ENCODE measurements at regions not wholly inside any gene's neighbourhood (a gene's known extent, or its start where the extent isn't known, plus 50 kb on each side); places are given as distances from the start of the nearest gene placed in this dataset.

- TF ChIP-seq, protein P1, sequence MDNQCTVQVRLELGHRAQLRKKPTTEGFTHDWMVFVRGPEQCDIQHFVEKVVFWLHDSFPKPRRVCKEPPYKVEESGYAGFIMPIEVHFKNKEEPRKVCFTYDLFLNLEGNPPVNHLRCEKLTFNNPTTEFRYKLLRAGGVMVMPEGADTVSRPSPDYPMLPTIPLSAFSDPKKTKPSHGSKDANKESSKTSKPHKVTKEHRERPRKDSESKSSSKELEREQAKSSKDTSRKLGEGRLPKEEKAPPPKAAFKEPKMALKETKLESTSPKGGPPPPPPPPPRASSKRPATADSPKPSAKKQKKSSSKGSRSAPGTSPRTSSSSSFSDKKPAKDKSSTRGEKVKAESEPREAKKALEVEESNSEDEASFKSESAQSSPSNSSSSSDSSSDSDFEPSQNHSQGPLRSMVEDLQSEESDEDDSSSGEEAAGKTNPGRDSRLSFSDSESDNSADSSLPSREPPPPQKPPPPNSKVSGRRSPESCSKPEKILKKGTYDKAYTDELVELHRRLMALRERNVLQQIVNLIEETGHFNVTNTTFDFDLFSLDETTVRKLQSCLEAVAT (IDR thresholded peaks at IDR 0.05), result 0 out of 2 replicates have a peak, but pooled peaks have one; percentile 20
- TF ChIP-seq, protein P2, sequence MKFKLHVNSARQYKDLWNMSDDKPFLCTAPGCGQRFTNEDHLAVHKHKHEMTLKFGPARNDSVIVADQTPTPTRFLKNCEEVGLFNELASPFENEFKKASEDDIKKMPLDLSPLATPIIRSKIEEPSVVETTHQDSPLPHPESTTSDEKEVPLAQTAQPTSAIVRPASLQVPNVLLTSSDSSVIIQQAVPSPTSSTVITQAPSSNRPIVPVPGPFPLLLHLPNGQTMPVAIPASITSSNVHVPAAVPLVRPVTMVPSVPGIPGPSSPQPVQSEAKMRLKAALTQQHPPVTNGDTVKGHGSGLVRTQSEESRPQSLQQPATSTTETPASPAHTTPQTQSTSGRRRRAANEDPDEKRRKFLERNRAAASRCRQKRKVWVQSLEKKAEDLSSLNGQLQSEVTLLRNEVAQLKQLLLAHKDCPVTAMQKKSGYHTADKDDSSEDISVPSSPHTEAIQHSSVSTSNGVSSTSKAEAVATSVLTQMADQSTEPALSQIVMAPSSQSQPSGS (IDR thresholded peaks at IDR 0.05; ENCODE audit: low read length), result peak; percentile 74
- TF ChIP-seq NFIC (IDR thresholded peaks at IDR 0.05; ENCODE audit: low read depth, low read length) (peak; percentile 90), MYB (IDR thresholded peaks at IDR 0.05; ENCODE audit: borderline replicate concordance, low read depth, low read length) (no peak), NR2C1 (IDR thresholded peaks at IDR 0.05) (no peak), RBBP5 (conservative IDR thresholded peaks at IDR 0.05) (no peak), JUNB (IDR thresholded peaks at IDR 0.05) (peak; percentile 97), IRF4 (IDR thresholded peaks at IDR 0.05; ENCODE audit: low read depth, low read length) (peak; percentile 75; the same call in 1 of the 2 replicates), BCL11A (IDR thresholded peaks at IDR 0.05; ENCODE audit: low read depth, low read length) (0 out of 2 replicates have a peak, but pooled peaks have one; percentile 13), IKZF1 (conservative IDR thresholded peaks at IDR 0.05) (peak; percentile 30; the same call in 1 of the 2 replicates), JUND (IDR thresholded peaks at IDR 0.05; ENCODE audit: low read depth, low read length) (peak; percentile 82), RB1 (IDR thresholded peaks at IDR 0.05; ENCODE audit: borderline replicate concordance) (no peak), IKZF2 (IDR thresholded peaks at IDR 0.05) (peak; percentile 89 to 90), EP300 (IDR thresholded peaks at IDR 0.05; ENCODE audit: borderline replicate concordance in 1 of 2, control insufficient read depth in 1 of 2, low read depth in 2 of 2, low read length in 2 of 2) (peak; percentile 46 to 82; a peak in 3 of 4 replicates), E4F1 (IDR thresholded peaks at IDR 0.05; ENCODE audit: borderline replicate concordance, partially characterized antibody) (no peak), CEBPB (IDR thresholded peaks at IDR 0.05; ENCODE audit: borderline replicate concordance in 1 of 2, low read depth in 2 of 2, low read length in 2 of 2) (peak in 1 of 2 experiments; percentile 19; a peak in 1 of 4 replicates), SKIL (IDR thresholded peaks at IDR 0.05; ENCODE audit: low read depth, poor library complexity, severe bottlenecking) (peak; percentile 78), ATF7 (IDR thresholded peaks at IDR 0.05; ENCODE audit: low read depth) (peak; percentile 68; the same call in 1 of the 2 replicates), ZNF217 (IDR thresholded peaks at IDR 0.05) (peak; percentile 72; the same call in 1 of the 2 replicates), RFX5 (IDR thresholded peaks at IDR 0.05; ENCODE audit: low read depth, low read length) (no peak), MEF2A (IDR thresholded peaks at IDR 0.05; ENCODE audit: insufficient read depth, low read depth, low read length) (peak; percentile 80), SPI1 (IDR thresholded peaks at IDR 0.05; ENCODE audit: borderline replicate concordance, insufficient read depth, low read depth, low read length) (peak; percentile 68)
These were observed 52.0 kb upstream of the TRIM43 start (continued) for GRCh38 chr2:95539836-95540235.
